Ammon's horn (tissue), 1 donor: ENCODE measurements at regions not wholly inside any gene's neighbourhood (a gene's known extent, or its start where the extent isn't known, plus 50 kb on each side); places are given as distances from the start of the nearest gene placed in this dataset.

Experiments
- DNase-seq: peaks from one replicate; pipeline ENCODE4 v3.0.0-alpha.2; 2016; ENCODE audit warnings: low spot score

DNA sequence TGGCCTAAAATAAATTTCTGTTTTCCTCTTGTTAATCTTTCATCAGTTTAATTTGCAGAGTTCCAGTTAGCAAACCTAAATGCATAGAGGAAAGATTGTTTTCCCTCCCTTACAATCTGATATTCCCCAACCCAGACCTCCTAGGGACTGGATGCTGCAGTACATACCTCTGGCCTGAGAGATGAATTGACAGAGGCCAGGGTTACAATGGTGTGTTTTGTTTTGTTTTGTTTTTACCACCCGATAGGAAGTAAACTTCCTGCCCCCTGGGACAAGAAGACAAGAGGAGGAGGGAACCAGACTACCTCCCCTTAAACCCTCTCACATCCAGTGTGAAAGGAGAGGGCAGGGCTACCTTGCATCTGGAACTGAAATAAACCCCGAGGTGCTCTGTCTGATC lies 319.0 kb downstream of the LRFN2 start:
- DNase-seq, result no peak

- no peak for DNase-seq
These were observed 321.5 kb downstream of the LRFN2 start for GRCh38 chr6:40265615-40266014.

GRCh38 chr6:40263970-40264369 lies 323.2 kb downstream of the LRFN2 start:
- DNase-seq, result no peak

GRCh38 chr6:40262363-40262762 lies 324.8 kb downstream of the LRFN2 start:
- no peak for DNase-seq

GRCh38 chr6:40258531-40258930 lies 324.3 kb upstream of the MOCS1 start:
- DNase-seq, result no peak

DNA sequence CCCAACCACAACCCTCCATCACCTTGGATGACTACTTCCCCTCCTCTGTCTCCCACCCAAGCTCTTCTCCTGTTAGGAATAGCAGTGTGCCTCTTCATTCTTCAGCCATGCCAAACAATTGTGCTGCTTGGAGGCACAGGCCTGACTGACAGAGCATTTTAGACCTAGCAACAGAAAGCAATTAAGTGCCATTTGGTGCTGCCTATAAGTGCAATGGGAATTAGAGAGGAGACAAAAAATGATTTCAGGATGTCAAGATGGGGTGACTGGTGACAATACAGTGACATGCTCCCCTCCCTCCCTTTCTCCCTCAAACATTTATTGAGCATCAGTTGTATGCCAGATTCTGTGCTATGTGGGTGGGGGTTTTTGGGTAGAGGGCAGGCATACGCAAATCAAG lies 322.6 kb upstream of the MOCS1 start:
- DNase-seq, result no peak

DNA sequence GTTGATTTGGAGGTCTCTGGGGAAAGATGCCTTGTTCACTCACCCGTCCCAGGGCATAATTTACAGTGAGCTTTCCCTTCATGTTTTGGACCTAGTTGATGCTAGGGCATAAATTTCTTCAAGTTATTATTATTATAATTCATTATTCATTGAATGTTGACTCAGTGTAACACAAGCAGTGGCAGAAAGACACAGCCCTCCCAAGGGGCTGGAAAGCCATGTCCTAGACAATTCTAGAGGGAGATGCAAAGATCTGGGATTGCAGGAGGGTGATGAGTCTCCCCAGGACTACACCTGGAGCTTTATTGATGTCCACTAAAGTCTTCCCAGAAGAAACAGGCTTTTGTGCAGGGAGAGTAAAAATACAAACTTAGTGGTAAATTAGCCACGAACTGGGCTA lies 322.0 kb upstream of the MOCS1 start:
- DNase-seq, result no peak

DNA sequence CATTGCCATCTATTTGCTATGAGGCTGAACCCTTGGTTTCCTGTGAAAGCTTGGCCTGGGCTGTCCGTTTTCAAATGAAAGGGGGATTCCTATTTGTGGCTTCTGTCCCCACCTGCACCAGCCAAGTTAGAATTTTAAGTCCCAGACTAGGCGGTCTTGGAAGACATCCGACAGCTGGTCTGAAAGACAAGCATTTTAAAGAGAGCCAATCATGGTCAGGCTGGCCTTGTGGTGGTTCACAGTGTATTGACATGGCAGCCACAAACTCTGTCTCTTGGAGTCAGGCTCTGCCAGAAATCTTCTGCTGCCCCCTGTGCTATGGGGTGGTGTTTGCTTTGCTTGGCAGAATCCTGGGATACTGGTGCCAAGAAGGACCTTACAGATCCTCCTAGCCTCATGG lies 319.2 kb upstream of the MOCS1 start:
- DNase-seq, result no peak

DNA sequence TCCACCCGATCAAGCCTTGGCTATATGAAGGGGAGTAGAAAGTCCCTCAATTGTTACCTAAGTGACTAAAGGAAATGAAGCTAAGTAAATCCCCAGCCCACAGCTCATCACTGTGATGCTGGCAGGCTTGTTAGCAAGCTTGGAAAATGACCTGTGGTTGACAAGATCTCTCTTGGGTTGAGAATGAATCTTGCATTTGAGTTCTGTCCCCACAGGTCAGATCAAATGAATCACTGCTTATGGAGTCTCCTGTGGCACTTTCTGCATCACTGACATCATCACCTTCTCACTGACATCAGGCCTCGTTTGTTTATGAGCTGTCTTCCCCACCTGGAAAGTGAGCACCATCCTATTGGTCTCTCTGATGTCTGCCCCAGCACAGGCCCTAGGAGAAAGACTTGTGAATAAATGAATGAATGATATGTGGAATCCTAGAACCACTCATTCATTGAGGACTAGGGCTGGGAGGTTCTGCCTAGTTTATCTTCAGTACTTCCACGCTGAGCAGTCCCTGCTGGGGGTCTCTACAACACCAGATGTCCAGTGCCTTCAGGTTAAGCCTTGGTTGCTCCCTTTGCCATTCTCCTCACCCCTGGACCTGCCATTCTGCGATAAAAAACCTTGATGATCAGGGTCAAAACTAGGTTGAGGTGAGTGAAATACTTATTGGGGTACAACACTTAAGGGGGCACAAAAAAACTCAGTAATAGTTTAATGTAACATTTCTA lies 318.4 kb upstream of the MOCS1 start:
- no peak for DNase-seq

DNA sequence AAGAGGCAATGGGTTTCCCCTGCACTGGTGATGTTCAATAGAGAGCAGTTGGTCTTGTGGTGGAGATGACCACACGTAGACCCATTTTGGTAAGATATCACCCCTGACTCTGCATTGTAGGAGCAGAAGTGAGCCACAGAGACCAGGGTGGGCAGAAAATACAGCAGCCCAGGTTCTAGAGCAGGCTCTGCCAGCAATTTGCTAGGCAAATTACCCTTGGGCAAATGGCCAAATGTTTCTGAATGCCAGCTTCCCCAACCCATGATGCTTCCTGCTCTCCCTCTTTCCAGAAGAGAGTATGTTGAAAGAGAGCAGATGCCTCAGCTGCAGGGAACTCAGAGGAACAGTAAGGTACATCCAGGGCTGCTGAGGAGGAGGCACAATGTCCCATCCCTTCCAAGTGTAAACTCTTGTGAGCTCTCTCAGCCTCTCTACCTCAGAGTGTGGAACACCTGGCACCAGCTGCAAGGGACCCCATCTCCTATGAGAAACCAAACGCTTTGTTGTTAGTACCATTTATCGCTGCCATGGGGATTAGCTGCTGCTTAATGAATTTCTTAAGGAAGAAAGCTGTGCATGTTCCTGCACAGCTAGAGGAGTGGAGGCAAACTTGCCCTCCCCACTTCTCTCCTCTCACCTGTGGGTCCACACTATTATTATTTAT lies 317.5 kb upstream of the MOCS1 start:
- DNase-seq, result no peak

DNA sequence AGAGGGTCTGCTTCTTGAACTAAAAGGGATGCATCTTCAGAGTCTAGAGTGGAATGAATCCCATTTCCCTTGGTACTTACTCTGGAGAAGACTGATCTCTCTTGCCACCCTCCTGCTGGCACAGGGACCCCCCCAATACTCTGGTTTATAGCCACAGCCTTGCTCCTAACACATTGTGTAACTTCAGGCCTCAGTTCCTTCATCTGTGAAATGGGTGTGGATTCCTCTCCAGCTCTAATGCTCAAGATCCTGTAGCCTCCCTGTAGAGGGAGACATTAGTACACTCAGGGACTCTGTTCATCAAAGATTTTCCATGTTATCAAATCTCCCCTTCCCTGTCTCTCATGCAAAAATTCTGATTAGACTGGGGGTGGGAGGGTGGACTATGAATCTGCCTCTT lies 315.7 kb upstream of the MOCS1 start:
- DNase-seq, result no peak

- DNase-seq, result no peak
These were observed 313.4 kb upstream of the MOCS1 start for GRCh38 chr6:40247516-40248115.

DNA sequence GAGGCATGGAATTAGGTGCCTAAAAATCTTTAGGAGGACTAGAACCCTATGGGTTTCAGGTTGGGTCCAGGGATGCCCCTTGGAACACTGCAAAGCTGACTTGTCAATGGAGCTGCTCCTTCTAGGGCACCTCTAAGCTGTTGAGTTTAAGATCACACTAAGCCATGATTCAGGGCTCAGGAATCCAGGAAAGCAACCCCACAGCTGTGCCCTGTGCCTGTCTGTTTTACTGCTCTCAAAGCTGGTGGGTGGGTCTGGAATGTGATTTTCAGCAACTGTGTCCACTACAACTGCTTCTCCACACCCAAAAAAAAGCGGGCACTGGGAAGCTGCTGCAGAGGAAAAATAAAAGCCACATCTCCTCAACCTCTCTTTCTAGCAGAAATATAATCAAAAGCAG lies 310.4 kb upstream of the MOCS1 start:
- DNase-seq, result no peak

GRCh38 chr6:40232698-40233097 lies 298.4 kb upstream of the MOCS1 start:
- DNase-seq, result no peak

- DNase-seq, result no peak
These were observed 293.5 kb upstream of the MOCS1 start for GRCh38 chr6:40227735-40228134.

DNA sequence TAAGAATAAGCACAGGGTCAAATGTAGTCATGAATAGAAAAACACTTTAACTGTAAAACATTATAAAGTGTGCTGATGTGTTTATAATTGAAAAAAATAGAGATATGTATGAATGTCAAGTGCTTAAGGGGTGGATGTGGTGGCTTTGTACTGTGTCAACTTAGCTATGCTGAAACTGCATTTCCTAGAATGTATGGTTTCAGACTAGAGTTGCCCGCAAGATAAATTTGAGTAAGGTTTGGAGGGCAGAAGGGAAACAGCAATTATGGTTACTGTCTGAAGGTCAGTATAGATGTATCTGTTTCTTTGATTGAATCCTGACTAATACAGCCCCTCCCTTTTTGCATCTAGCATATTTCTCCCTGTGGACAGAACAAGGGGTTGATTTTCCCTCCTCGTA lies 288.1 kb upstream of the MOCS1 start:
- DNase-seq, result no peak

DNA sequence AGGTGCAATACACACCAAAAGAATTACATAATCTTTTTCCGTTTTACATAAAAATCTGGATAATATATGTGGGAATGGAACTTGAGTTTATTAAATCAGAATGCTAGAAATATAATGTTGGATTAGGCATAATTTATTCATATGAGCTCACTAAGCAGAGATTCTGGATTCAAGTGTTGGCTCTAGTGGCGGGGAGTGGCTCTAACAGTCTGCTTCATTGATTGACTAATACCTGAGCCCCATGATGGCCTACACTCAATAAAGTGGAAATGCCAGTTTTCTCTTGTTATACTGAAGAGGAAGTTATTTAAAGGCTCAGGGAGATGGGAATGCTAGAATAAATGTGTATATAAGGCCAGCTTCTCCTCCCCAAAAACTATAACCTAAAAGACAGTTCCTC lies 285.5 kb upstream of the MOCS1 start:
- DNase-seq, result no peak

DNA sequence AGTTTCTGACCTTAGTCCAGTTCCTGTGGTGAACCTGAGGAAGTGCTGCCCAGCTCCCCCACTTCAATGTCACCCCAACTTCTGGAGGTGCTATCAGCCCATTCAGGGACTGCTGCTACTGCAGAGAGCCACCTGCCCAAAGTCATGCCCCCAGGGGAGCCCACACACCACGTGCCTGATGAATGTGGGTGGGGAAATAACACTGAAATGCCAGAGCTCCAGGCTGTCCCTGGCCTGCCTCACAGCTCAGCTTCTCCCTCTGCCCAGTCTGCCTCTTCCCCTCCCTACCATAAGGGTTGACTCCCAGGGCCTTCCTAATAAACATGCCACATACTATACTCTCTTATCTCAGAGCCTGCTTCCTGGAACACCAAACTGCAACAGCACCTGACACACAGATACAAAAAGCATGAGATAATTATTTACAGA lies 276.4 kb upstream of the MOCS1 start:
- no peak for DNase-seq

- no peak for DNase-seq
These were observed 271.5 kb upstream of the MOCS1 start for GRCh38 chr6:40205801-40206200.

GRCh38 chr6:40205004-40205403 lies 270.7 kb upstream of the MOCS1 start:
- no peak for DNase-seq

GRCh38 chr6:40197371-40197770 lies 263.1 kb upstream of the MOCS1 start:
- no peak for DNase-seq

- no peak for DNase-seq
These were observed 261.9 kb upstream of the MOCS1 start for GRCh38 chr6:40196135-40196518.

DNA sequence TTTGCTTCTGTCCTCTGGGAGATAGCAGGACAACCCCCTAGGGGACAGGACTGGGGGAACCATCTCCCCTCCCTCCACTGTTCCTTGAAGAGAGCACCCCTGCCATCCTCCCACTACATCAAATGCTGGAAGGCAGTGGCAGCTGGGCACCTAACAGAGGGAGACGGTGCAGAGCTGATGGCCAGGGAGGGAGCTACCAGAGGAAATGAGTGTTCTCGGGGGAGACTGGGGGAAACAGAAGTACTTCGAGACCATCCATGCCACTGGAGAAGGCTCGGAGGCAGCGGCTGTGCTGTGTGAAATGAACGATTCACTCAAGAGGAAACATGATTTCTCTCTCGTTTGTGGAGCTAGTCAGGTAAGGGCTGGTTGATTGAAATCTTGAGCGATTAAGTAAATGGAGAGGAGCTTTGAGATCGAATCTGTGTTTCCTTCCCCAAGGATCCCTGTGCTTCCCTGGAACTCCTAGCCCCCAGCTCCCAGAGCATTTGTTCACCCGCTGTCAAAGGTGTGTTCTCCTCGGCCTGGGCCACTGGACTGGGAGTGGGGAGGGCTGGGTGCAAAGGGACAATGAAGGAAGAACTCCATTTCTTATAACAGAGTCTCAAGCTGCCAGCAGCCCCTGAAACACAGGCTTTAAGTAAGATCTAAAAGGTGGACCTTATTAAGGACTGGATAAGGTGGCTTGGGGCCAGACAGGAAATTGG lies 261.3 kb upstream of the MOCS1 start:
- no peak for DNase-seq
